Renal cortical epithelial cell (primary cell): ENCODE measurements at regions not wholly inside any gene's neighbourhood (a gene's known extent, or its start where the extent isn't known, plus 50 kb on each side); places are given as distances from the start of the nearest gene placed in this dataset.

ENCODE experiments used
- DNase-seq: peaks from one replicate; pipeline ENCODE4 v3.0.0-alpha.2; 2011; ENCODE audit warnings: low read depth

DNA sequence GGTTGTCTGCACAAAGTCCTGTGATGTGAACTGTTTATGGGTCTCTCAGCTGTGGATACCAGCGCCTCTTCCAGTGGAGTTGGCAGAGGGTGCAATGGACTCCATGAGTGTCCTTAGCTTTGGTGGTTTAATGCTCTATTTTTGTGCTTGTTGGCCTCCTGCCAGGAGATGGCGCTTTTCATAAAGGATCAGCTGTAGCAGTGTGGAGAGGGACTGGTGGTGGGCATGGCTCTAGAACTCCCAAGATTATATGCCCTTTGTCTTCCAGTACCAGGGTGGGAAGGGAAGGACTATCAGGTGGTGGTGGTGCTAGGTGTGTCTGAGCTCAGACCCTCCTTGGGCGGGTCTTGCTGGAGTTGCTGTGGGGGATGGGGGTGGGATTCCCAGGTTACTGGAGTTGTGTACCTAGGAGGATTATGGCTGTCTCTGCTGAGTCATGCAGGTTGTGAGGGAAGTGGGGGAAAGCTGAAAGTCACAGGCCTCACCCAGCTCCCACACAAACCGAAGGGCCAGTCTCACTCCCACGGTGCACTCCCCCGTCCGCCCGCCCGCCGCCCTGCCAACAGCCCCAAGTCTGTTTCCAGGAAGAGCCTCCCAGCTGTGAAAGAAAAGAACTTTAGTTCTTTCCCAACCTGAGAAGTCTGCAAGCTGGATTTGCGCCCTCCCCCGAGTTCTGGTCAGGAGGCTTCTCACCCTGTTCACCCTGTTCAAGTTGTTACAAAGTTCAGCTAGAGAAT lies 108.1 kb downstream of the MARCO start:
- peak; percentile 33 for DNase-seq
